ENCODE measurements at regions not wholly inside any gene's neighbourhood (a gene's known extent, or its start where the extent isn't known, plus 50 kb on each side); places are given as distances from the start of the nearest gene placed in this dataset.
A peak's percentile ranks its signal among the peaks of the same experiment; 100 is the strongest.
"Not testable (repeated sequence)": the region's sequence is repeated elsewhere in the genome, so short reads cannot be mapped to it uniquely, and the experiment has no call there.

DNA sequence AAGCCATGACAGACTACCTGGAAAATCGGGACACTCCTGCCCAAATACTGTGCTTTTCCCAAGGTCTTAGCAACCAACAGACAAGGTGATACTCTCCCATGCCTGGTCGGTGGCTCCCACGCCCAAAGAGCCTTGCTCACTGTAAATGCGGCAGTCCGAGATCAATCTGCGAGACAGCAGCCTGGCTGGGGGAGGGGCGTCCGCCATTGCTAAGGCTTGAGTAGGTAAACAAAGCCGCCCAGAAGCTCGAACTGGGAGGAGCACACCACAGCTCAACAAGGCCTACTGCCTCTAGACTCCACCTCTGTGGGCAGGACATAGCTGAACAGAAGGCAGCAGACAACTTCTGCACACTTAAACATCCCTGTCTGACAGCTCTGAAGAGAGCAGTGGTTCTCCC, 272.1 kb upstream of the CCNG1 start:
- no peak for DNase-seq (ENCODE audit: low read depth)

- not testable (repeated sequence) for DNase-seq (ENCODE audit: low read depth)
Observed at GRCh38 chr5:163170161-163170560, 267.2 kb upstream of the CCNG1 start.

GRCh38 chr5:163172540-163173338, 264.7 kb upstream of the CCNG1 start:
- no peak for DNase-seq (ENCODE audit: low read depth)

DNA sequence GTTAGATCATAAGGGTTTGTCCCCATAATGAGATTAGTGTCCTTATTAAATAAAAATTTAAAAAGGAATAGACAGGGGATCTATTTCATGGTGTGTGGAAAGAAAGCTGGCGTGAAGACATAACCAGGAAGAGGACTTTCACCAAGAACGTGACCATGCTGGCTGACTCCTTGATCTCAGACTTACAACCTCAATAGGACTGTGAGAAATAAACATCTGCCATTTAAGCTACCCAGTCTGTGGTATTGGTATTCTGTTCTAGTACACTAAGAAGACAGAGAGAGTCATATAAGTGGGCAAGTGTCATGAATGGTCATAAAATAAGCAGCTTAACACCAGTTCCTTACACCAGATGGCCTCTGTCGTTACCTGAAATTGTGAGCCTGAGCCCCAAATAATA, 259.4 kb upstream of the CCNG1 start:
- DNase-seq (ENCODE audit: low read depth): no peak

DNA sequence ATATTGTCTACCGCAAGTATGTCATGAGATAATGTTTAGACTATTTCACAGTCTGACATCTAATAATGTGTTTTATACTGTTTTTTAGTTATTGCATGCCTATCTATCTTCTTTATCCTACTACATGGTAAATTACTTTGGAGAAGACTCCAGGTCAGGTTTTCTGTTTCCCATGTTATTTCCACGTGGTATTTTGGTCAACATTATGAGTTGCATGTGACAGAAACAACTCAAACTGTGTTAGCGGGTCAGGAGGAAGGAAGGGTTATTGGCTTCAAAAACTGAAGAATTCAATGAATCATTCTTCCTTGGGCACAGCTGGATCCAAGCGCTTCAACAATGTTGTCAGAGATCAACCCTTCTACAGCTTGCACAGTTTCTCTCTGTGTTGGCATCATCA, 252.1 kb upstream of the CCNG1 start:
- DNase-seq (ENCODE audit: low read depth): no peak

GRCh38 chr5:163189023-163189553, 248.3 kb upstream of the CCNG1 start:
- DNase-seq (ENCODE audit: low read depth): no peak

DNA sequence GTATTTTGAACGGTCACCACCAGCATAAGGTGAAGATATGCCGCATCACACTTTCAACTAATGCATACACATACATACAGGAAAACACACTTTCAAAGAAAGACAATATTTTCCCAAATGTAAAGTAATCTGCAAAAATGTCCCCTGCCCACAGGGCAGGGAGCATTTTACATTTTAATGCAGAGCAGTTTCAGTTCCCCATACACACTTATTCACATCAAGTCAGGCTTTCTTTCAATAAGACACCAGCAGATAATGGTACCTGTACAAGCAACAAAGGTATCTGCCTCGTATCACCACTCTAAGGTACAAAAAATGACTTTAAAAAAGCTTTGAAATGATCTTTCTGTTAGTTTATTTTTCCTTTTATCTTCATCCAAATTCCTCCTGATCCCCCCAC, 247.1 kb upstream of the CCNG1 start:
- DNase-seq (ENCODE audit: low read depth): no peak

DNA sequence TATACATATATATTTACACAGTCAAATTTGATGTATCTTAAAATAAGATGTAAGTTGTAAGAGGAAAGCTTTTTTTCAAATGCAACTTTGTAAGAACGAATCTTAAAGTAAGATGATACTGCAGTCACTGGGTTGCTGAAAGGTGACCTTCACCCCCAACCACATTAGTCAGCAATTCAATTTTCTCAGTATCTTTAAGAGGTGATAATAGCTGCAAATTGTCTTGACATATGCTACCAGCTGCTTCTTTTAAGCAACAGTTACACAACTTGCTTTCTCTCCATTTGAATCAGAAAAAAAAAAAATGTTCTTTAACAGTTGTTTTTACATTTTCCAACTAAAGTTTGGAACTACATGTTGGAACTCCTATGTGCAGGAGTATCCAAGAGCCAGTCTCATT, 246.6 kb upstream of the CCNG1 start:
- no peak for DNase-seq (ENCODE audit: low read depth)

GRCh38 chr5:163193886-163194285, 243.5 kb upstream of the CCNG1 start:
- DNase-seq (ENCODE audit: low read depth): no peak

- DNase-seq (ENCODE audit: low read depth): no peak
Observed at GRCh38 chr5:163205645-163206044, 231.8 kb upstream of the CCNG1 start.

GRCh38 chr5:163221581-163221980, 215.8 kb upstream of the CCNG1 start:
- DNase-seq (ENCODE audit: low read depth): no peak

GRCh38 chr5:163222982-163223381, 214.4 kb upstream of the CCNG1 start:
- DNase-seq (ENCODE audit: low read depth): no peak

DNA sequence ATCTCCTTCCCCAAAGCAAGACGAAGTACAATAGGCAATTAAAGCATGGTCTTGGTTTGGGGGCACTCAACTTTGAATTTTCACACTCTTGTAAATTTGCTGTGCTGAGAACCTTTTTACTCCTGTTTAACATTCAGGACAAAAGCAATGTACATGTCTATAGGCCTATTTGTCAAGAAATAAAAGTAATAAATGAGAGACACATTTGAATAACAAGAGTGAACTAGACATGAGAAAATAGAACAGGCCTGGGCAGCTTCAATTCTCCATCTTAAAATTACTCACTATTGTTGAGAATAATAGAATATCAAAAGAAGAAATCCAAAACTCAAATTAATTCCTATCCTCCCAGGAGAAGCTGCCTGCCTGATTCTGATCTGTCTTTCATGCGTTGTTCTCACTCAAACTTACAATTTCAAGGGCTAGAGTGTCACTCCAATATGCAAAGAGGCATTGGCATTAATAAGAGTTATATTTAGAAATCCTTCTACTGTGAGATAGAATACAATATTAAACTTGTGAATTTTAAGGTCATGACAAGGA, 192.9 kb upstream of the CCNG1 start:
- no peak for DNase-seq (ENCODE audit: low read depth)

DNA sequence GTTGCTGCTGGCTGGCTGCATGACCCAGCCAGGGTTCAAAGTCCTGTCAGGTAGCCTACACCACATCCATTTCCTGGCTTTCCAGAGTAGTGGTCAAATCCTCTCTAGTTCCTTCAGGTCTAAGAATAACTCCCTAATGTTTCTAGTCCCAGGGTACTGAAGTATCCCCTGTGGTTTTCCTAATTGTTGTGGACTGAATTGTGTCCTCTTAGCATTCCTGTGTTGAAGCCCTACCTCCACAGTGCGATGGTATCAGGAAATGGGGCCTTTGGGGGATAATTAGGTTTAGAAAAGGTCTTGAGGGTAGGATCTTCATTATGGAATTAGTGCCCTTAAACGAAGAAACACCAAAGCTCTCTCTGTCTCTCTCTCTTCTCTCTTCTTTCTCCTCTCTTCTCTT, 191.8 kb upstream of the CCNG1 start:
- no peak for DNase-seq (ENCODE audit: low read depth)

- no peak for DNase-seq (ENCODE audit: low read depth)
Observed at GRCh38 chr5:163248333-163248732, 189.1 kb upstream of the CCNG1 start.

DNA sequence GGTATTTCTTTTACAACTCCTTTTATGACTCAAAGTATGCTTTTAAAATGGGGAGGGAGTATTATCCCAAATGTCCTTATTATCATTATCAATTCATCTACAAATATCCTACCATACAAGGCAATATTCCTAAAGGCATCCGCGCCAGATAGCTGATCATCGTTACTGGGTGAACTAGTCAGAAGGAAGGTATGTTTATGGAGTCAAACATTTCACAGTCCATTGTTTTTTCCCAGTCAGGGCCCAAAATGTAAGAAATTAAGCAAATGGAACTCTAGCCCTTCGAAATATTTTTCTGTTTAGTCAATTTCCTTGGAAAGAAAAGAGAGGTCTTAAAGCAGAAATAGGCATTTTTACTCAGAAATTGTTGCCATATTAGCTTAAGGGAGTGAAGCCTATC, 188.5 kb upstream of the CCNG1 start:
- peak; percentile 1 for DNase-seq (ENCODE audit: low read depth)

- no peak for DNase-seq (ENCODE audit: low read depth)
Observed at GRCh38 chr5:163252950-163253349, 184.4 kb upstream of the CCNG1 start.

DNA sequence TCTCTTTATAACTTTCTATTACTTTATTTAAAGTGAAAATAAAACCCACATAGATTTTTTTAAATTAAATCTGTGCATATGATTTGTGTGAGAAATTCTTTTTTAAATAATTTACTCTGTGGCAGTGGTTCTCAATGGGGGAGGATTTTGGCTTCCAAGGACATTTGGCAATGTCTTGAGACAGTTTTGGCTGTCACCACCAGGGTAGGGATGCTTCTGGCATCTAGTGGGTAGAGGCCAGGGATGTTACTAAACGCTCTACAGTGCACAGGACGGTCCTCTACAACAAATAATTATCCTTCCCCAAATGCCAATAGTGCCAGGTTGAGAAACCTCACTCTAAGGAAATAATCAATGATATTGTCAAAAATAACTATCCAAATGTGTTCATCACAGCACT, 177.9 kb upstream of the CCNG1 start:
- no peak for DNase-seq (ENCODE audit: low read depth)

DNA sequence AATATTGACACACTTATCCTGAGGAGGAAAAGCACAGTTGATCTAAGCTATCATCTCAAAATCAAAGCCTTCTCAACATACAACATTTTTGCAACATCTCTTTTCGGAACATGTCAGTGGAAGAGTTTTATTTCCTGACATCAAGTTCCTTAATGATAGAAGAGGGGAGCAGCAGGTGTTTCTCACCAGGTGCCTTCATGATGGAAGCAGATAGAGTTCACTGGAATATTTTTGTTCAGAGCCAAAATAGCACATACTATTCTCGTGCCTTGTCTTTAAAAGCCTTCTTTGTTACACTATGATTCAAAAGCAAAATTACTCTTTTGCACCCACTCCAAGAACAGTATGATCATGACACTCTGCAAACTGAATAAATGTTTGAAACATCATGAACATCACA, 176.9 kb upstream of the CCNG1 start:
- DNase-seq (ENCODE audit: low read depth): no peak

- no peak for DNase-seq (ENCODE audit: low read depth)
Observed at GRCh38 chr5:163260961-163261360, 176.4 kb upstream of the CCNG1 start.

DNA sequence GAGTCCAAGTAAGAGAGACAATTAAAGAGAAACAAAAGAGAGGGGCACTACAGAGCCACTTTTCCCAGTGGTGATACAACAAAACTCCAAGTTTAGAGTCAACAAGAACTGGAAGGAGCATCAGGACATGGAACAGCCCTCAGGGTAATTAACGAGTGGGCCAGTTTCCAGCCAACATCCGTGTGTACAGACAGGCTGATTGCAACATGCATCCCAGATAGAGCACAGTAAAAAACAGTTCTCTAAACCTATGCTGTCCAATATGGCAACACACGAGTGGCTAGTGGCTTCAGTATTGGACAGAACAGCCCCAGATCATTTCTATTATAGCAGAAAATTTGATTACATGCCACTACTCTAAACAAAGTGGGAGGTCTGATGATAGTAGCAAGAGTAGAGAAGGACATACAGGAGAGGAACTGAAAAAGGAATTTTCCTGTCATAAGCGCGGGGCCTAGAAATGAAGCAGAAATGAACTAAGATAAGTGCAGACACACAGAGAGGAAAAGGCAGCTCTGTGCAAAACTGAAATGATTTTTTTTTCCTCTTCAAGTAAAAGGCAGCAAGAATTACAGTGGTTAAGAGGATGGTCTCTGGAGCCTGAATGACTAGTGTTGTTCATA, 175.6 kb upstream of the CCNG1 start:
- no peak for DNase-seq (ENCODE audit: low read depth)

DNA sequence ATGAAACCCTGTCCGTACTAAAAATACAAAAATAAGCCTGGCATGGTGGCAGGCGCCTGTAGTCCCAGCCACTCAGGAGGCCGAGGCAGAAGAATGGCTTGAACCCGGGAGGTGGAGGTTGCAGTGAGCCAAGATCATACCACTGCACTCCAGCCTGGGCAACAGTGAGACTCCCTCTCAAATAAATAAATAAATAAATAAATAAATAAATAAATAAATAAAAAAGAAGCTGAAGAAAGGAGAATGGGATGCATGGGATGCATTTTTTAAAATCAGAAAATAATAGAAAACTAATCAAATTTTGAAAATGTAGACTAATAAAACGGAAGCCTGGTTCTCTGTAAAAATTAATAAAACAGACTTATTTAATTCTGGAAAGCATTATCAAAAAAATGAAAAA, 171.1 kb upstream of the CCNG1 start:
- DNase-seq (ENCODE audit: low read depth): not testable (repeated sequence)

DNA sequence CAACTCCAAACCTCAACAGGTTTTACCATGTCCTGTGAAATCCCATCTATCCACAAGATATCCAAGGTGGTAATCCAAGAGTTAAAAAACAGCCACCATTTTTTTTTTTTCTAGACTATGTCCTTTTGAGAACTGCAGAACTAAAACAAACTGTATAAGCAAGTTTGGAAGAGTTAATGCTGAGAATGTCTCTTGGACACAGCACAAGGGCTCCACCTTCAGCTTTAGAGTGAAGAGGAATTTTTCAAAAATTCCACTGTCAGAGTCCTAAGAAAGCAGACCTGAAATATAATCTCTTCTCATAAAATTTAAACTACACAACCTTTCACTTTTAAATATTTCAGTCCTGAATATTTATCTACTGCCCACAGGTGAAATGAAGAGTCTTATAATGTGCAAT, 167.8 kb upstream of the CCNG1 start:
- no peak for DNase-seq (ENCODE audit: low read depth)
